Hepatocyte (in vitro differentiated cells): ENCODE measurements at regions not wholly inside any gene's neighbourhood (a gene's known extent, or its start where the extent isn't known, plus 50 kb on each side); places are given as distances from the start of the nearest gene placed in this dataset.

ENCODE experiments used
- DNase-seq: peaks from one replicate; pipeline ENCODE4 v3.0.0-alpha.2; 2016; ENCODE audit warnings: low spot score
- H2AFZ ChIP-seq: fragments of 200-600 bp; sonication (generic); 2 replicates; pipeline ENCODE4 v1.6.0; 2016; ENCODE audit warnings: antibody characterized with exemption, mild to moderate bottlenecking
- H3K27ac ChIP-seq: fragments of 200-600 bp; sonication (generic); 2 replicates; pipeline ENCODE4 v1.5.1; 2016; ENCODE audit warnings: mild to moderate bottlenecking
- H3K27me3 ChIP-seq: fragments of 200-600 bp; sonication (generic); 2 replicates; pipeline ENCODE4 v1.6.1; 2016
- H3K36me3 ChIP-seq: fragments of 200-600 bp; sonication (generic); replicated peaks from 2 replicates; pipeline ENCODE4 v1.5.1; 2016; ENCODE audit warnings: low read depth; ENCODE audit not compliant: insufficient read depth
- H3K4me1 ChIP-seq: fragments of 200-600 bp; sonication (generic); 2 replicates; pipeline ENCODE4 v1.5.1; 2016; ENCODE audit warnings: mild to moderate bottlenecking, moderate library complexity; ENCODE audit not compliant: insufficient read depth
- H3K4me2 ChIP-seq: fragments of 200-600 bp; sonication (generic); 2 replicates; pipeline ENCODE4 v1.6.0; 2016
- H3K4me3 ChIP-seq: fragments of 200-600 bp; sonication (generic); 2 replicates; pipeline ENCODE4 v1.5.1; 2016; ENCODE audit warnings: mild to moderate bottlenecking
- H3K79me2 ChIP-seq: fragments of 200-600 bp; sonication (generic); 2 replicates; pipeline ENCODE4 v1.6.0; 2017; ENCODE audit warnings: mild to moderate bottlenecking
- H3K9me2 ChIP-seq: fragments of 200-600 bp; sonication (generic); replicated peaks from 2 replicates; pipeline ENCODE4 v1.6.0; 2017; ENCODE audit warnings: mild to moderate bottlenecking; ENCODE audit not compliant: insufficient read depth
- H3K9me3 ChIP-seq: fragments of 200-600 bp; sonication (generic); 2 replicates; pipeline ENCODE4 v1.5.1; 2016; ENCODE audit warnings: low read depth, mild to moderate bottlenecking
- H4K20me1 ChIP-seq: fragments of 200-600 bp; sonication (generic); 2 replicates; pipeline ENCODE4 v1.6.0; 2016; ENCODE audit warnings: mild to moderate bottlenecking; ENCODE audit not compliant: insufficient read depth, poor library complexity, severe bottlenecking
- EZH2 ChIP-seq: fragments of 200-600 bp; sonication (generic); IDR thresholded peaks from 2 replicates; pipeline ENCODE4 v1.6.1; 2016; ENCODE audit warnings: antibody characterized with exemption, mild to moderate bottlenecking, borderline replicate concordance
- EZH2phosphoT487 ChIP-seq: fragments of 200-600 bp; sonication (generic); IDR thresholded peaks from one replicate; pipeline ENCODE4 v1.6.1; 2018; ENCODE audit warnings: antibody characterized with exemption, mild to moderate bottlenecking, low read depth, moderate library complexity; ENCODE audit not compliant: unreplicated experiment, severe bottlenecking
- WGBS: methylation state at CpG from one replicate; pipeline ENCODE4 v1.1.6; 2016; ENCODE audit warnings: low lambda C conversion rate; ENCODE audit errors: missing lambda C conversion rate; 5-methylcytosine and 5-hydroxymethylcytosine counted together
- TF ChIP-seq, protein P1 (sequence below): fragments of 200-600 bp; sonication (generic); IDR thresholded peaks from 2 replicates; pipeline ENCODE4 v1.5.1; 2016; ENCODE audit warnings: antibody characterized with exemption, mild to moderate bottlenecking; ENCODE audit not compliant: poor library complexity

DNA sequence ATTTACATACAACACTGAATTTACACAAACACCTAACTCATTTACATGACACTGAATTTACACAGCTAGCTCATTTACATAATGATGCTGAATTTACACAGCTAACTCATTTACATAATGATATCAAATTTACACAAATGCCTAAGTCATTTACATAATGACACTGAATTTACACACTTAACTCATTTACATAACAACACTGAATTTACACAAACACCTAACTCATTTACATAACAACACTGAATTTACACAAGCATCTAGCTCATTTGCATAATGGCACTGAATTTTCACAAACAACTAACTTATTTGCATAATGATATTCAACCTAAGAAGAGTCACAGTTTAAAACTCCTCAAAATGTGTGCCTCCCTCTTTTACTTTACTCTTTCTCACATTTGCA, 511.7 kb downstream of the GALR1 start:
- no peak overlapping the region for H3K4me2 ChIP-seq
- no peak overlapping the region for H3K4me3 ChIP-seq
- no peaks in the 10 kb centered on the region for H3K4me1 ChIP-seq
- H2AFZ ChIP-seq = no peak overlapping the region
- no peaks in the 10 kb centered on the region for H3K79me2 ChIP-seq
- no peaks in the 10 kb centered on the region for H3K9me2 ChIP-seq
- H3K9me3 ChIP-seq = no peaks in the 10 kb centered on the region
- no peaks in the 10 kb centered on the region for H4K20me1 ChIP-seq
- TF ChIP-seq, protein P1, sequence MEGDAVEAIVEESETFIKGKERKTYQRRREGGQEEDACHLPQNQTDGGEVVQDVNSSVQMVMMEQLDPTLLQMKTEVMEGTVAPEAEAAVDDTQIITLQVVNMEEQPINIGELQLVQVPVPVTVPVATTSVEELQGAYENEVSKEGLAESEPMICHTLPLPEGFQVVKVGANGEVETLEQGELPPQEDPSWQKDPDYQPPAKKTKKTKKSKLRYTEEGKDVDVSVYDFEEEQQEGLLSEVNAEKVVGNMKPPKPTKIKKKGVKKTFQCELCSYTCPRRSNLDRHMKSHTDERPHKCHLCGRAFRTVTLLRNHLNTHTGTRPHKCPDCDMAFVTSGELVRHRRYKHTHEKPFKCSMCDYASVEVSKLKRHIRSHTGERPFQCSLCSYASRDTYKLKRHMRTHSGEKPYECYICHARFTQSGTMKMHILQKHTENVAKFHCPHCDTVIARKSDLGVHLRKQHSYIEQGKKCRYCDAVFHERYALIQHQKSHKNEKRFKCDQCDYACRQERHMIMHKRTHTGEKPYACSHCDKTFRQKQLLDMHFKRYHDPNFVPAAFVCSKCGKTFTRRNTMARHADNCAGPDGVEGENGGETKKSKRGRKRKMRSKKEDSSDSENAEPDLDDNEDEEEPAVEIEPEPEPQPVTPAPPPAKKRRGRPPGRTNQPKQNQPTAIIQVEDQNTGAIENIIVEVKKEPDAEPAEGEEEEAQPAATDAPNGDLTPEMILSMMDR = no peak
- no peak for TF ChIP-seq EZH2
- no peak for TF ChIP-seq EZH2phosphoT487
- H3K27ac ChIP-seq = no peak overlapping the region
- no peak for DNase-seq
- no peaks in the 10 kb centered on the region for H3K36me3 ChIP-seq
- H3K27me3 ChIP-seq = peaks cover 18% of the 10 kb centered on the region

DNA sequence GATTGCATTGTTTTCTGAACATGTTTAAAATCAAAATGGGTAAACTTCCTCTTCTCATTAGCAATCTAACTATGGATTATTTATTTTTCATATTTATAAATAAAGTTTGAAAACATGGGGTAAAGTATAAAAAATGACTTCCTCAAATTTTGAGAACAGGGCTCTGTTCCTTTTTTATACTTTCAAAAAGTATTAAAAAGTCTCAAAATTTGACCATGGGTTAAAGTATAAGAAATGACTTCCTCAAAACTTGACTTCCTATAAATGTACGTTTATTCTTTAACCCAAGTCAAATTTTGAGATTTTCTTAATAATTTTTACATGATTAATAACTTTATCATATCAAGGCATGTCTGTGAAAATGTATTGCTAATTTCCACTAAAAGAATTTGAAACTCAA, 512.4 kb downstream of the GALR1 start:
- no peak overlapping the region for H3K27ac ChIP-seq
- WGBS = 85% methylated on average over 1 of the region's 1 CpG
- DNase-seq = no peak
- H4K20me1 ChIP-seq = no peaks in the 10 kb centered on the region
- H3K9me3 ChIP-seq = no peaks in the 10 kb centered on the region
- TF ChIP-seq EZH2phosphoT487 (no peak), EZH2 (no peak)
- TF ChIP-seq, protein P1 = no peak
- no peak overlapping the region for H2AFZ ChIP-seq
- H3K4me3 ChIP-seq = no peak overlapping the region
- H3K79me2 ChIP-seq = no peaks in the 10 kb centered on the region
- H3K4me2 ChIP-seq = no peak overlapping the region
- H3K4me1 ChIP-seq = no peaks in the 10 kb centered on the region
- H3K9me2 ChIP-seq = no peaks in the 10 kb centered on the region
- H3K27me3 ChIP-seq = peaks cover 18% of the 10 kb centered on the region
- H3K36me3 ChIP-seq = no peaks in the 10 kb centered on the region

DNA sequence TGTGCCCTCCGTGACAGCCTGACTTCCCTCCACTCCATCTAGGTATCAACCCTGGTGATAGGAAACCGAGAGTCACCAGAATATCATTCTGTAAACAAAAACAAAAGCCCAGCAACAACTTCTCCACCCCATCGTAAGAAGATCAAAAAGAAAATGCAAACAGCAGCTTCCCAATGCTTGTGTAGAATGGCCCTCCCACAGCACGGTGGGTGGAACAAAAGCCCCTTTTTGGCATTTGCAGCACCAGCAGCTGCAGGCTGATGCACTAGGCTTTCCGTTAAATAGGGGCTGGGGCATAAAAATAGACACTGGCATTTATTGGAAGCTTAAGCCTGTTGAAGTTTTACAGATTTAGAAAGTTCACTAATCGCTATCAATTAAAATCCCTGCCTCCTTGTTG, 513.0 kb downstream of the GALR1 start:
- TF ChIP-seq EZH2phosphoT487 (no peak), EZH2 (no peak)
- TF ChIP-seq, protein P1 = no peak
- Histone ChIP-seq H3K79me2 (no peaks in the 10 kb centered on the region), H4K20me1 (no peaks in the 10 kb centered on the region), H3K36me3 (no peaks in the 10 kb centered on the region), H3K9me2 (no peaks in the 10 kb centered on the region), H3K4me2 (no peak overlapping the region), H3K27ac (no peak overlapping the region), H3K27me3 (peaks cover 18% of the 10 kb centered on the region), H3K9me3 (no peaks in the 10 kb centered on the region), H3K4me3 (no peak overlapping the region), H2AFZ (no peak overlapping the region), H3K4me1 (no peaks in the 10 kb centered on the region)
- no peak for DNase-seq
- WGBS = 21% methylated on average over 6 of the region's 6 CpGs

DNA sequence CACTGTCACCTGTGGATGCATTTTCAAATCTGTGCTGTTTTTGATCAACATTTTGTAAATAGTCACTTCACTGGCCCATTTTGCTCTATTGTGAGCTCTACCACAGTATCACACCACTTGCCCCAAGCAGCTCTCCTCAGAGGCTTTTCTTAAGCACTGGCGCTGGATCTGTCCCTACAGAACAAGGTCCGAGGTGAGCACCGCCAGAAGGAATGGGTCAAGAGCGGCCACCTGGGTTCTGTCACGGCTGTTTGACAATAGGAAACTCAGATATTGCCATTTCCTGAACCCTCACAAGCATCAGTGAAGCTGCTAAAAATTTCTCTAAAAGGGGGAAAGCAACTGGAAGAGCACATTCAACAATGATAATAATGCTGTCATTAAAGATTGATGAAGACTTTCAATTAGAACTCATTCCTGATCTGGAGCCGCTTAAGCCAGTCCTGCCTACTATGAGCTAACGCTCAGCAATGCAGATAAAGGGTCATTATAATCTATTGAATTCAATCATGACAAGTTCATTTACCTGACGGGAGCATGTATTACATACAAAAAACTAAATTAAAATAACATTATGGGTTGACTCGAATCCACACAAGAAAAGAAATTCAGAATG, 514.0 kb downstream of the GALR1 start:
- H3K4me2 ChIP-seq = no peak overlapping the region
- no peak for DNase-seq
- no peaks in the 10 kb centered on the region for H3K9me2 ChIP-seq

More for the DNA sequence above, 514.0 kb downstream of the GALR1 start:
- no peaks in the 10 kb centered on the region for H3K79me2 ChIP-seq
- H3K27me3 ChIP-seq = peaks cover 18% of the 10 kb centered on the region
- no peak overlapping the region for H3K4me3 ChIP-seq
- no peaks in the 10 kb centered on the region for H3K4me1 ChIP-seq
- no peak overlapping the region for H2AFZ ChIP-seq
- no peaks in the 10 kb centered on the region for H4K20me1 ChIP-seq
- WGBS = 69% methylated on average over 9 of the region's 9 CpGs
- TF ChIP-seq EZH2phosphoT487 (no peak), EZH2 (no peak)
- TF ChIP-seq, protein P1 = no peak
- no peaks in the 10 kb centered on the region for H3K9me3 ChIP-seq
- no peaks in the 10 kb centered on the region for H3K36me3 ChIP-seq
- no peak overlapping the region for H3K27ac ChIP-seq
